ENCODE measurements at regions not wholly inside any gene's neighbourhood (a gene's known extent, or its start where the extent isn't known, plus 50 kb on each side); places are given as distances from the start of the nearest gene placed in this dataset.

GRCh38 chr3:132218817-132219755, 98.1 kb upstream of the ACP3 start:
- no peak overlapping the region for H3K4me3 ChIP-seq (ENCODE audit: low read length)
- DNase-seq (ENCODE audit: low read depth), result no peak
- TF ChIP-seq, protein P1, sequence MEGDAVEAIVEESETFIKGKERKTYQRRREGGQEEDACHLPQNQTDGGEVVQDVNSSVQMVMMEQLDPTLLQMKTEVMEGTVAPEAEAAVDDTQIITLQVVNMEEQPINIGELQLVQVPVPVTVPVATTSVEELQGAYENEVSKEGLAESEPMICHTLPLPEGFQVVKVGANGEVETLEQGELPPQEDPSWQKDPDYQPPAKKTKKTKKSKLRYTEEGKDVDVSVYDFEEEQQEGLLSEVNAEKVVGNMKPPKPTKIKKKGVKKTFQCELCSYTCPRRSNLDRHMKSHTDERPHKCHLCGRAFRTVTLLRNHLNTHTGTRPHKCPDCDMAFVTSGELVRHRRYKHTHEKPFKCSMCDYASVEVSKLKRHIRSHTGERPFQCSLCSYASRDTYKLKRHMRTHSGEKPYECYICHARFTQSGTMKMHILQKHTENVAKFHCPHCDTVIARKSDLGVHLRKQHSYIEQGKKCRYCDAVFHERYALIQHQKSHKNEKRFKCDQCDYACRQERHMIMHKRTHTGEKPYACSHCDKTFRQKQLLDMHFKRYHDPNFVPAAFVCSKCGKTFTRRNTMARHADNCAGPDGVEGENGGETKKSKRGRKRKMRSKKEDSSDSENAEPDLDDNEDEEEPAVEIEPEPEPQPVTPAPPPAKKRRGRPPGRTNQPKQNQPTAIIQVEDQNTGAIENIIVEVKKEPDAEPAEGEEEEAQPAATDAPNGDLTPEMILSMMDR (conservative IDR thresholded peaks at IDR 0.05; ENCODE audit: low read depth, low read length), result no peak

- TF ChIP-seq, protein P1 (conservative IDR thresholded peaks at IDR 0.05; ENCODE audit: low read depth, low read length), result no peak
- DNase-seq (ENCODE audit: low read depth), result no peak
- no peak overlapping the region for H3K4me3 ChIP-seq (ENCODE audit: low read length)
These were observed 96.2 kb upstream of the ACP3 start for GRCh38 chr3:132220986-132221385.

- TF ChIP-seq, protein P1 (conservative IDR thresholded peaks at IDR 0.05; ENCODE audit: low read depth, low read length), result no peak
- no peak for DNase-seq (ENCODE audit: low read depth)
- no peak overlapping the region for H3K4me3 ChIP-seq (ENCODE audit: low read length)
These were observed 94.2 kb upstream of the ACP3 start for GRCh38 chr3:132222868-132223538.

- TF ChIP-seq, protein P1 (conservative IDR thresholded peaks at IDR 0.05; ENCODE audit: low read depth, low read length), result no peak
These were observed 91.5 kb upstream of the ACP3 start for GRCh38 chr3:132225664-132226063.

GRCh38 chr3:132228923-132229322, 88.3 kb upstream of the ACP3 start:
- no peak overlapping the region for H3K4me3 ChIP-seq (ENCODE audit: low read length)
- TF ChIP-seq, protein P1 (conservative IDR thresholded peaks at IDR 0.05; ENCODE audit: low read depth, low read length), result no peak

More at GRCh38 chr3:132225664-132226063, 91.5 kb upstream of the ACP3 start:
- DNase-seq (ENCODE audit: low read depth), result no peak
- H3K4me3 ChIP-seq (ENCODE audit: low read length), result no peak overlapping the region

GRCh38 chr3:132229641-132230040, 87.6 kb upstream of the ACP3 start:
- TF ChIP-seq, protein P1 (conservative IDR thresholded peaks at IDR 0.05; ENCODE audit: low read depth, low read length), result no peak
- no peak for DNase-seq (ENCODE audit: low read depth)
- H3K4me3 ChIP-seq (ENCODE audit: low read length), result no peak overlapping the region

More at GRCh38 chr3:132228923-132229322, 88.3 kb upstream of the ACP3 start:
- no peak for DNase-seq (ENCODE audit: low read depth)

All from retinal pigment epithelial cell (primary cell).